AG04450 (cell line): ENCODE measurements at regions not wholly inside any gene's neighbourhood (a gene's known extent, or its start where the extent isn't known, plus 50 kb on each side); places are given as distances from the start of the nearest gene placed in this dataset.

Source experiments
- CTCF ChIA-PET: fragments of 300-600, 350-600 bp; formaldehyde crosslinking; extraction: SDS; loops from one replicate; lab custom pipeline; 2022; ENCODE audit warnings: antibody characterized with exemption, inconsistent platforms; lab: Charles Lee
- POLR2A ChIA-PET: fragments of 350-600 bp; formaldehyde crosslinking; extraction: SDS; loops from one replicate; lab custom pipeline; 2021; ENCODE audit warnings: antibody characterized with exemption, inconsistent platforms; lab: Yijun Ruan, JAX
- DNase-seq: peaks from one replicate; pipeline ENCODE4 v3.0.0-alpha.2; 2011; ENCODE audit warnings: low read depth, low spot score
- H3K27ac ChIP-seq: one replicate; pipeline ENCODE4 v1.5.1; 2012; ENCODE audit warnings: low read depth, low read length, control low read depth
- H3K27me3 ChIP-seq: one replicate; pipeline ENCODE4 v1.6.0; 2012; ENCODE audit warnings: low read length; ENCODE audit not compliant: control insufficient read depth, insufficient read depth
- H3K4me3 ChIP-seq: 2 replicates; pipeline ENCODE4 v1.5.1; 2011; ENCODE audit warnings: mild to moderate bottlenecking, low read depth, low read length, control low read depth
- H3K9me3 ChIP-seq: 2 replicates; pipeline ENCODE4 v1.5.1; 2012; ENCODE audit warnings: low read length; ENCODE audit not compliant: control insufficient read depth, insufficient read depth
- CTCF ChIP-seq: IDR thresholded peaks from 2 replicates; pipeline ENCODE4 v1.5.1; 2011; ENCODE audit warnings: low read depth, low read length, control low read depth, inconsistent platforms

GRCh38 chr11:122393209-122393860, 262.2 kb upstream of the UBASH3B start:
- H3K27ac ChIP-seq, result no peak overlapping the region
- TF ChIP-seq CTCF, result no peak
- no peak overlapping the region for H3K4me3 ChIP-seq
- no peaks in the 10 kb centered on the region for H3K9me3 ChIP-seq
- ChIA-PET CTCF (interaction anchor here (1.4 kb wide), 1 partner anchor 57 kb away, joined by 3 read pairs; no protein-coding TSS in a partner anchor), POLR2A (no interaction called here)
- DNase-seq, result no peak
- peaks cover 2% of the 10 kb centered on the region for H3K27me3 ChIP-seq

DNA sequence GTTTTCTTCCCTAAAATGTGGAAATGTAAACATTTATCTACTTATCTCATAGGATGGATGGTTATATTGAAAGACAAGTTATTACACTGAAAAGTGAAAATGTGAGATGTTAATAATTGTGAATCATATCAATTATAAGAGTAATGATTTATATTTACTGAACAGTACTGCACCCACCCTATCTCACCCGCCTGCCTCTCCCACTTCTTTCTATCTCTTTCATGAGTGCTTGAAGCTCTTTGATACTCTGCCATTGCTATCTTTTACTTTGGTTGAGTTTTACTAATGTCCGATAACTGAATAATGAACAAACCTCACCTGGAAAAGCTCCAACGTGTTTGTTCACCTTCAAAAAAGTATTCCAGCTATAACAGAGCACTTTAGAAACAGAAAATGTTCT, 263.0 kb upstream of the UBASH3B start:
- Histone ChIP-seq H3K9me3 (no peaks in the 10 kb centered on the region), H3K27ac (no peak overlapping the region), H3K4me3 (no peak overlapping the region), H3K27me3 (peaks cover 3% of the 10 kb centered on the region)
- no peak for DNase-seq
- ChIA-PET CTCF (interaction anchor here (1.4 kb wide), 1 partner anchor 56 kb away, joined by 3 read pairs; no protein-coding TSS in a partner anchor), POLR2A (no interaction called here)
- no peak for TF ChIP-seq CTCF

DNA sequence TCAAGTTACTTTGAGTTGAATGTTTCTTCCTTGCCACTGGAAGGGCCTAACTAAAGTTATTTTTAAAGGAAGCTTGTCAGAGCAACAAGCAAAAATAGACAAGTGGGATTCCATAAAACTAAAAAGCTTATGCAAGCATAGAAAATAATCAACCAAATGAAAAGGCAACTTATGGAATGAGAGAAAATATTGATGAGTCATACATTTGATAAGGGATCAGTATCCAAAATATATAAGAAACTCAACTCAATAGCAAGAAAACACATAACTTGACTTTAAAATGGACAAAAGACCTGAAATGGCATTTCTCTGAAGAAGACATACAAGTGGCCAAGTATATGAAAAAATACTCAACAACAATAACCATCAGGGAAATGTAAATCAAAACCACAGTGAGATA, 264.5 kb upstream of the UBASH3B start:
- Histone ChIP-seq H3K27me3 (peaks cover 3% of the 10 kb centered on the region), H3K4me3 (no peak overlapping the region), H3K9me3 (no peaks in the 10 kb centered on the region), H3K27ac (no peak overlapping the region)
- no peak for DNase-seq
- ChIA-PET POLR2A (no interaction called here), CTCF (no interaction called here)
- no peak for TF ChIP-seq CTCF

GRCh38 chr11:122383186-122383585, 267.2 kb upstream of the BLID start:
- CTCF ChIA-PET, result no interaction called here

More at GRCh38 chr11:122383186-122383585, 267.2 kb upstream of the BLID start:
- POLR2A ChIA-PET, result no interaction called here
- no peak overlapping the region for H3K4me3 ChIP-seq
- H3K9me3 ChIP-seq, result no peaks in the 10 kb centered on the region
- DNase-seq, result no peak
- TF ChIP-seq CTCF, result no peak
- H3K27me3 ChIP-seq, result no peaks in the 10 kb centered on the region
- H3K27ac ChIP-seq, result no peak overlapping the region
